ENCODE measurements at regions not wholly inside any gene's neighbourhood (a gene's known extent, or its start where the extent isn't known, plus 50 kb on each side); places are given as distances from the start of the nearest gene placed in this dataset.

- DNase-seq (ENCODE audit: low read depth in 2 of 2) = no peak
- no peak overlapping the region for H3K4me3 ChIP-seq (replicated peaks in 1 of 2; ENCODE audit: low read depth in 2 of 2, low read length in 2 of 2)
- no peak for TF ChIP-seq CTCF (IDR thresholded peaks at IDR 0.05; ENCODE audit: low read depth, low read length)
These were observed 467.4 kb downstream of the SOX11 start for GRCh38 chr2:6159606-6160005.

- DNase-seq (ENCODE audit: low read depth in 2 of 2) = no peak
- no peak for TF ChIP-seq CTCF (IDR thresholded peaks at IDR 0.05; ENCODE audit: low read depth, low read length)
- H3K4me3 ChIP-seq (replicated peaks in 1 of 2; ENCODE audit: low read depth in 2 of 2, low read length in 2 of 2) = no peak overlapping the region
These were observed 471.7 kb downstream of the SOX11 start for GRCh38 chr2:6163932-6164331.

GRCh38 chr2:6164986-6165747 lies 473.0 kb downstream of the SOX11 start:
- H3K4me3 ChIP-seq (replicated peaks in 1 of 2; ENCODE audit: low read depth in 2 of 2, low read length in 2 of 2) = no peak overlapping the region
- no peak for DNase-seq (ENCODE audit: low read depth in 2 of 2)
- TF ChIP-seq CTCF (IDR thresholded peaks at IDR 0.05; ENCODE audit: low read depth, low read length) = no peak

- DNase-seq (ENCODE audit: low read depth in 2 of 2) = no peak
- no peak overlapping the region for H3K4me3 ChIP-seq (replicated peaks in 1 of 2; ENCODE audit: low read depth in 2 of 2, low read length in 2 of 2)
- TF ChIP-seq CTCF (IDR thresholded peaks at IDR 0.05; ENCODE audit: low read depth, low read length) = no peak
These were observed 475.5 kb downstream of the SOX11 start for GRCh38 chr2:6167592-6168138.

- no peak for TF ChIP-seq CTCF (IDR thresholded peaks at IDR 0.05; ENCODE audit: low read depth, low read length)
- DNase-seq (ENCODE audit: low read depth in 2 of 2) = no peak
- no peak overlapping the region for H3K4me3 ChIP-seq (replicated peaks in 1 of 2; ENCODE audit: low read depth in 2 of 2, low read length in 2 of 2)
These were observed 476.3 kb downstream of the SOX11 start for GRCh38 chr2:6168485-6168884.

GRCh38 chr2:6171294-6171693 lies 479.1 kb downstream of the SOX11 start:
- no peak for TF ChIP-seq CTCF (IDR thresholded peaks at IDR 0.05; ENCODE audit: low read depth, low read length)
- H3K4me3 ChIP-seq (replicated peaks in 1 of 2; ENCODE audit: low read depth in 2 of 2, low read length in 2 of 2) = no peak overlapping the region
- DNase-seq (ENCODE audit: low read depth in 2 of 2) = no peak

Measured in cardiac fibroblast (primary cell).